Tibial nerve (tissue), 4 donors: ENCODE measurements at regions not wholly inside any gene's neighbourhood (a gene's known extent, or its start where the extent isn't known, plus 50 kb on each side); places are given as distances from the start of the nearest gene placed in this dataset.

Experiments
- DNase-seq, 2 donors: peaks; one replicate each; pipeline ENCODE4 v3.0.0-alpha.2; 2019; ENCODE audit warnings: low spot score in 2 of 2
- H3K27ac ChIP-seq, 4 donors: fragments of 200-600 bp; sonication (generic) in 3 of 4; one replicate each; pipeline ENCODE4 v1.5.1; 2017 to 2019; ENCODE audit warnings: mild to moderate bottlenecking in 1 of 4
- H3K27me3 ChIP-seq, 2 donors: fragments of 200-600 bp; sonication (generic) in 1 of 2; one replicate each; pipeline versions ENCODE4 v1.5.1 to v1.6.0; 2017 to 2019
- H3K36me3 ChIP-seq, 3 donors: fragments of 200-600 bp; sonication (generic); one replicate each; pipeline ENCODE4 v1.5.1; 2018 to 2019
- H3K4me1 ChIP-seq, 4 donors: fragments of 200-600 bp; sonication (generic) in 3 of 4; one replicate each; pipeline ENCODE4 v1.5.1; 2017 to 2019
- H3K4me3 ChIP-seq, 4 donors: fragments of 200-600 bp; sonication (generic) in 3 of 4; one replicate each; pipeline ENCODE4 v1.5.1; 2017 to 2019; ENCODE audit warnings: mild to moderate bottlenecking in 1 of 4, moderate library complexity in 1 of 4
- H3K9me3 ChIP-seq, 4 donors: fragments of 200-600 bp; sonication (generic) in 3 of 4; one replicate each; pipeline ENCODE4 v1.5.1; 2017 to 2019
- EP300 ChIP-seq, 2 donors: sonication (generic); formaldehyde crosslinking; IDR thresholded peaks; one replicate each; pipeline ENCODE4 v1.6.1; 2017; ENCODE audit warnings: antibody characterized with exemption in 2 of 2, mild to moderate bottlenecking in 1 of 2
- POLR2A ChIP-seq, 2 donors: fragments of 450-650 bp; IDR thresholded peaks; one replicate each; pipeline ENCODE4 v1.6.1; 2017; ENCODE audit warnings: antibody characterized with exemption in 2 of 2, mild to moderate bottlenecking in 2 of 2, moderate library complexity in 2 of 2
- WGBS, 2 donors: methylation state at CpG; one replicate each; pipeline ENCODE4 v1.1.5; 2018; 5-methylcytosine and 5-hydroxymethylcytosine counted together
- TF ChIP-seq, protein P1 (sequence below), 5 experiments: fragments of 200-600 bp in 3 of 5; fragments of 450-650 bp in 2 of 5; sonication (generic) in 3 of 5; IDR thresholded peaks; one replicate each; pipeline ENCODE4 v1.5.1; 2016 to 2019; ENCODE audit warnings: antibody characterized with exemption in 5 of 5, mild to moderate bottlenecking in 3 of 5, moderate library complexity in 2 of 5

DNA sequence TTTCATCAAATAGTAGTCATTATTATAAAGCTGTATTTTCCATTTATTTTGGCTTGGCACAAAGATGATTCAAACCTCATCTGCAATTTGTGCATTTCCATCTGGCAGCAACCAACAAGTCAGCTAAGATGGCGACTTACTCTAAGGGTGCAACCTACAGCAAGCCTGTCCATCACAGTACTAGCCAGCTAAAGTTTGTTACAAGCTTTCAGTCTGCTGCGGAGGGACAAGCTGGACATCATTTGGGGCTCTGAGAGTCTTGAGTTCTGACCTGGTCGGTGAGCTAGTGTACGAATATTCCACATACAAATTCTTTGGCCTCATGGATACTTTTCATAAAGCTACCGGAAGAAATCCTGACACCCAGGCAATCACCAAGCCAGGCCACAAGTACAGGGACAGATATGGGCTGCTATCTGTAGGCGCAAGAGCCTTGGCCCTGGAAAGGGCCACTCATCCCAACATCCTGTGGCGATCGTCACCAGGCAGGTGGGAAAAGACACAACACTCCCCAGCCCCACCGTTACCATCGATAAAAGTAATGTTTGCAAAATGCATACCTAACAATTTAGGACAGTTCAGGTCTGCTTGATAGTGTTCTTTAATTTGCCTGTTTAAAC lies 307.6 kb downstream of the SKIDA1 start:
- WGBS, 2 donors: 93 to 95% methylated on average over 10 of the region's 10 CpGs
- TF ChIP-seq POLR2A (IDR thresholded peaks at IDR 0.05) (no peak), EP300 (IDR thresholded peaks at IDR 0.05) (no peak)
- TF ChIP-seq, protein P1, sequence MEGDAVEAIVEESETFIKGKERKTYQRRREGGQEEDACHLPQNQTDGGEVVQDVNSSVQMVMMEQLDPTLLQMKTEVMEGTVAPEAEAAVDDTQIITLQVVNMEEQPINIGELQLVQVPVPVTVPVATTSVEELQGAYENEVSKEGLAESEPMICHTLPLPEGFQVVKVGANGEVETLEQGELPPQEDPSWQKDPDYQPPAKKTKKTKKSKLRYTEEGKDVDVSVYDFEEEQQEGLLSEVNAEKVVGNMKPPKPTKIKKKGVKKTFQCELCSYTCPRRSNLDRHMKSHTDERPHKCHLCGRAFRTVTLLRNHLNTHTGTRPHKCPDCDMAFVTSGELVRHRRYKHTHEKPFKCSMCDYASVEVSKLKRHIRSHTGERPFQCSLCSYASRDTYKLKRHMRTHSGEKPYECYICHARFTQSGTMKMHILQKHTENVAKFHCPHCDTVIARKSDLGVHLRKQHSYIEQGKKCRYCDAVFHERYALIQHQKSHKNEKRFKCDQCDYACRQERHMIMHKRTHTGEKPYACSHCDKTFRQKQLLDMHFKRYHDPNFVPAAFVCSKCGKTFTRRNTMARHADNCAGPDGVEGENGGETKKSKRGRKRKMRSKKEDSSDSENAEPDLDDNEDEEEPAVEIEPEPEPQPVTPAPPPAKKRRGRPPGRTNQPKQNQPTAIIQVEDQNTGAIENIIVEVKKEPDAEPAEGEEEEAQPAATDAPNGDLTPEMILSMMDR (IDR thresholded peaks at IDR 0.05): no peak
- DNase-seq: no peak
- Histone ChIP-seq H3K4me3 (no peak overlapping the region), H3K4me1 (peaks cover 0 to 8% (median 0%) of the 10 kb centered on the region in 4 donors), H3K27me3 (no peaks in the 10 kb centered on the region), H3K27ac (no peak overlapping the region), H3K9me3 (peaks cover 0 to 9% (median 3%) of the 10 kb centered on the region in 4 donors), H3K36me3 (no peaks in the 10 kb centered on the region)

DNA sequence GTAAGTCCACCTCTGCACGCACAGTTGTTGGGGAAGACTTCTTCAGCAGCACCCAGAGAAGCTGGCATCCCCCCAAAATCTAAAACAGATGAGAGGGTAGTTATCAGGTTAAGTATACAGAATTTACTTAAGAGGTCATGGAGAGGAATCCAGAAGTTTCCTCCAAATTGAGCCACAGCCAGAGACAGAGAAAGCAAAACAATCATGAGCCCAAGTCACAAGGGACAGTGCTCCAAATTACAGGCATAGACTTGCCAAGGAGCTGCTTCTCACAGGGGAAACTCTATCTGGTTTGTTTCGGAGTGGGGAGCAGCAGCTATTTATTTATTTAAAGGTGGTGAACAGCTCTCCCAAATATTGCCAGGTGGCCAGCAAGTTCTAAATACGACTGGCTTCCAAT lies 308.4 kb downstream of the SKIDA1 start:
- peak in 1 of 2 donors; percentile 8 for DNase-seq
- H3K4me3 ChIP-seq: no peak overlapping the region
- 46 to 55% methylated on average over 3 of the region's 3 CpGs for WGBS, 2 donors

DNA sequence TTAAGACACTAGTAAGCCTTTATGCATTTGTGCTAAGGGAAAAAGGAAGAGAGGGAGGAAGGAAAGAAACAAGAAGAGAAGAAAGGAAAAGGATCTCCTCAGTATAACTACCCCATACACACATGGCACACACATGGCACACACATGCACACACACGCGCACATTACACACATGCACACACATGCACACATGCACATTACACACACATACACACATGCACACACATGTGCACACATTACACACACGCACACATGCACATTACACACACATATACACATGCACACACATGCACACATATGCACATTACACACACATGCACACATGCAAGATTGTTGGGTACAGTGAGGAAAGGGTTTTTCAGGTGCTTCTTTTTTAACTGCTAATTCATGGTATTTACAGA lies 311.2 kb downstream of the SKIDA1 start:
- Histone ChIP-seq H3K27me3 (no peaks in the 10 kb centered on the region), H3K4me1 (peaks cover 0 to 8% (median 0%) of the 10 kb centered on the region in 4 donors), H3K4me3 (no peak overlapping the region), H3K36me3 (no peaks in the 10 kb centered on the region), H3K27ac (no peak overlapping the region), H3K9me3 (peaks cover 0 to 5% (median 3%) of the 10 kb centered on the region in 4 donors)
- WGBS, 2 donors: 91 to 92% methylated on average over 3 of the region's 3 CpGs
- TF ChIP-seq POLR2A (IDR thresholded peaks at IDR 0.05) (no peak), EP300 (IDR thresholded peaks at IDR 0.05) (no peak)
- TF ChIP-seq, protein P1 (IDR thresholded peaks at IDR 0.05): no peak
- DNase-seq: no peak

More for the DNA sequence above, 308.4 kb downstream of the SKIDA1 start:
- Histone ChIP-seq H3K27ac (no peak overlapping the region), H3K9me3 (peaks cover 0 to 9% (median 3%) of the 10 kb centered on the region in 4 donors), H3K27me3 (no peaks in the 10 kb centered on the region), H3K36me3 (no peaks in the 10 kb centered on the region), H3K4me1 (peaks cover 0 to 8% (median 0%) of the 10 kb centered on the region in 4 donors)
- no peak for TF ChIP-seq EP300 (IDR thresholded peaks at IDR 0.05)
- no peak for TF ChIP-seq POLR2A (IDR thresholded peaks at IDR 0.05)
- TF ChIP-seq, protein P1 (IDR thresholded peaks at IDR 0.05): no peak

DNA sequence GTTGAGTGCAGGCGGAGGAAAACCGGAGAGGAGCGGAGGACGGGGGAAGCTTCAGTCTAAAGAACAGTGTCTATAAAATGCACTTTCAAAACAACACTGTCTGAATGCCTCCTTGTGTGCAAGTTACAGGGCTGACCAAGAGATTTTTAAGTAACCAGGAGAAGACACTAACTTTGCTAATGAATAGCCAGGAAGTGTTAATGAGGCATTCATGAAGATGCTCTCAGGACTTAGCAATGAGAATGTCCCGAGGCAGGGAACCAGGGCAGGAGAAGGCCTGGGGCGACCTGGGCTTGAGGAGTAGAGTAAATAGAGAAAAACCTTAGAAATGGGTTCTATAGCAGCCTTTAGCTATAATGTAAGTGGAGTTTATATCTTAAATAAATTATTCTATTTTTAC lies 312.1 kb downstream of the SKIDA1 start:
- Histone ChIP-seq H3K4me1 (peaks cover 0 to 8% (median 0%) of the 10 kb centered on the region in 4 donors), H3K36me3 (no peaks in the 10 kb centered on the region), H3K27me3 (no peaks in the 10 kb centered on the region), H3K9me3 (peaks cover 0 to under 1% (median 0%) of the 10 kb centered on the region in 4 donors), H3K27ac (no peak overlapping the region), H3K4me3 (no peak overlapping the region)
- no peak for DNase-seq
- WGBS, 2 donors: 77 to 80% methylated on average over 6 of the region's 6 CpGs
- no peak for TF ChIP-seq POLR2A (IDR thresholded peaks at IDR 0.05)
- TF ChIP-seq, protein P1 (IDR thresholded peaks at IDR 0.05): no peak
- TF ChIP-seq EP300 (IDR thresholded peaks at IDR 0.05): no peak

DNA sequence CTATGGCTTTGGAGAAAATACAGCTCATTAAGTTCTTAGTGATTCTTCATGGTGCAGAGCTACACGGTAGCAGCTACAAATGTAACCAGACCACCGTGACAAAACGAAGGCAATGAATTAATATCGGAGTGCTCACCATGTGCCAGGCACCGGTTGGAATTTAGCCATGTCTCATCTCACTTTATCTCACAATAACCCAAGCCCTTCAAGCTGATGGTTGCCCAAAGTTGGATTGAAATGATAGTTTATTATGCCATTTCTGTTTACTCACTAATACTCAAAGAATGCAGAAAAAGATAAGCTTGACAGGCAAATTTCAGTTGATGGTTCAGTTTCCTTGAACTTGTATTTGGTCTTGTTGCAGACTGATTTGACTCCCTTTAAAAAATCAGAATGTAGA lies 312.6 kb downstream of the SKIDA1 start:
- H3K4me1 ChIP-seq: peaks cover 0 to 8% (median 0%) of the 10 kb centered on the region in 4 donors
- 83 to 86% methylated on average over 5 of the region's 5 CpGs for WGBS, 2 donors
- H3K27me3 ChIP-seq: no peaks in the 10 kb centered on the region
- no peak overlapping the region for H3K4me3 ChIP-seq
- H3K9me3 ChIP-seq: peaks cover 0 to 5% (median 0%) of the 10 kb centered on the region in 4 donors
- H3K27ac ChIP-seq: no peak overlapping the region
- DNase-seq: no peak
- no peaks in the 10 kb centered on the region for H3K36me3 ChIP-seq
- TF ChIP-seq EP300 (IDR thresholded peaks at IDR 0.05): no peak
- no peak for TF ChIP-seq POLR2A (IDR thresholded peaks at IDR 0.05)
- TF ChIP-seq, protein P1 (IDR thresholded peaks at IDR 0.05): no peak
